ENCODE measurements at regions not wholly inside any gene's neighbourhood (a gene's known extent, or its start where the extent isn't known, plus 50 kb on each side); places are given as distances from the start of the nearest gene placed in this dataset.

DNA sequence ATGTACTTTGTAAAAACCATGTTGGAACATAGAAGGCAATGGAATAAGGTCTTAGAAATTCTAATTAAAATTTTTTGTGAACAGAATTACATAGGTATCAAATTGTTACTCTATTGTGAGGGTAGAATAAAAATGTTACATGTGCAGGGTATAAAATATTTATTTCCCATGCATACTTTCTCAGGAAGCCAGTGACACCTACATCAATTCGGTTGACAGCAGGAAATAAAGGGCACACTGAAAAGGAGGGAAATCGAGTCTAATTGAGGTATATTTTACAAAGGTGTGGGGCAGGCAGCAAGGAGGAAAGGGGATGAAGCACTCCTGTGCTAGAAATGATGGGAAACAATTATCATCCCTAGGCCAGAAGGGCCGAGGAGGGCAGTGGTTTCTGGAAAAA, 244.9 kb downstream of the C7orf25 start:
- Histone ChIP-seq H2BK5ac (ENCODE audit: low read depth, low read length) (no peak overlapping the region), H2BK120ac (replicated peaks; ENCODE audit: low read depth, low read length) (no peak overlapping the region), H4K5ac (ENCODE audit: insufficient read length, low read depth, low read length) (no peak overlapping the region), H2BK12ac (ENCODE audit: low read depth, low read length) (no peak overlapping the region), H3K79me1 (ENCODE audit: low read depth, low read length) (no peaks in the 10 kb centered on the region), H3K27me3 (replicated peaks in 1 of 4; ENCODE audit: control insufficient read depth in 3 of 4, extremely low read depth in 1 of 4, insufficient read depth in 3 of 4, low read length in 3 of 4) (no peaks in the 10 kb centered on the region), H4K8ac (ENCODE audit: extremely low read depth, insufficient read depth, low read length) (no peak overlapping the region), H3K4me3 (ENCODE audit: extremely low read depth in 1 of 4, insufficient read depth in 2 of 4, low read depth in 3 of 4, low read length in 4 of 4) (no peak overlapping the region), H4K20me1 (replicated peaks in 1 of 2; ENCODE audit: control insufficient read depth in 1 of 2, insufficient read depth in 2 of 2, low read length in 2 of 2) (no peaks in the 10 kb centered on the region), H3K9ac (replicated peaks in 1 of 4; ENCODE audit: extremely low read depth in 1 of 4, low read depth in 3 of 4, low read length in 3 of 4) (no peak overlapping the region), H2AK5ac (ENCODE audit: low read depth, low read length) (no peak overlapping the region), H3K36me3 (ENCODE audit: control insufficient read depth in 2 of 4, insufficient read depth in 4 of 4, low read length in 3 of 4) (no peaks in the 10 kb centered on the region), H3K4me2 (ENCODE audit: insufficient read depth in 1 of 2, low read depth in 2 of 2, low read length in 2 of 2) (no peak overlapping the region), H3K4ac (replicated peaks; ENCODE audit: insufficient read length, low read depth, low read length) (no peak overlapping the region), H3K23ac (ENCODE audit: insufficient read length) (no peak overlapping the region), H3K27ac (ENCODE audit: low read depth, low read length) (no peak overlapping the region), H3K79me2 (ENCODE audit: control insufficient read depth in 1 of 2, insufficient read depth in 2 of 2, low read length in 2 of 2) (no peaks in the 10 kb centered on the region), H4K91ac (replicated peaks; ENCODE audit: insufficient read length, low read length) (no peak overlapping the region), H3K14ac (ENCODE audit: insufficient read length) (no peak overlapping the region), H2BK15ac (ENCODE audit: low read length) (no peak overlapping the region), H3K18ac (ENCODE audit: extremely low read depth, low read length) (no peak overlapping the region), H3K56ac (replicated peaks; ENCODE audit: insufficient read length, low read depth, low read length) (no peak overlapping the region), H3K9me3 (ENCODE audit: insufficient read depth in 2 of 2, low read depth in 1 of 2, low read length in 1 of 2) (peaks cover 7 to 11% of the 10 kb centered on the region in 2 experiments; a peak in 2 of 4 replicates), H2AFZ (ENCODE audit: low read length) (no peak overlapping the region), H2BK20ac (ENCODE audit: low read length) (no peak overlapping the region), H3K4me1 (replicated peaks in 1 of 4; ENCODE audit: control insufficient read depth in 3 of 4, insufficient read depth in 4 of 4, low read length in 3 of 4) (no peaks in the 10 kb centered on the region), H3K23me2 (ENCODE audit: low read depth, low read length) (no peaks in the 10 kb centered on the region; the same call in 1 of the 2 replicates)
- POLR2A ChIA-PET (ENCODE audit: partially characterized antibody): no interaction called here
- CTCF ChIA-PET (ENCODE audit: partially characterized antibody): no interaction called here
- FAIRE-seq: no peak
- TF ChIP-seq EZH2 (IDR thresholded peaks at IDR 0.05; ENCODE audit: low read depth, low read length, severe bottlenecking) (no peak), TCF12 (IDR thresholded peaks at IDR 0.05; ENCODE audit: low read depth, low read length) (no peak), RNF2 (IDR thresholded peaks at IDR 0.05; ENCODE audit: borderline replicate concordance, low read depth, low read length, missing control alignments, poor library complexity, severe bottlenecking) (no peak), TEAD4 (IDR thresholded peaks at IDR 0.05; ENCODE audit: low read depth, low read length) (no peak), JUND (IDR thresholded peaks at IDR 0.05; ENCODE audit: low read length) (no peak), USF2 (IDR thresholded peaks at IDR 0.05; ENCODE audit: low read length) (no peak), CREB1 (IDR thresholded peaks at IDR 0.05) (no peak), JUN (IDR thresholded peaks at IDR 0.05; ENCODE audit: low read depth, low read length) (no peak)
- 72% methylated on average over 3 of the region's 3 CpGs; no CpG with 5 or more reads in 1 of the 2 experiments for WGBS, 2 experiments (ENCODE audit: extremely low coverage in 1 of 2, insufficient coverage in 1 of 2, insufficient read length in 1 of 2, insufficient replicate concordance in 2 of 2, low coverage in 1 of 2, low lambda C conversion rate in 2 of 2, missing lambda C conversion rate in 1 of 2)
- no peak for DNase-seq (ENCODE audit: low read depth in 1 of 2, low spot score in 2 of 2)

Data from H1 (cell line).